K562 (cell line): ENCODE measurements at regions not wholly inside any gene's neighbourhood (a gene's known extent, or its start where the extent isn't known, plus 50 kb on each side); places are given as distances from the start of the nearest gene placed in this dataset.

ENCODE experiments used
- ATAC-seq: fragments of 200-7000 bp; cut with Tn5 transposase; 3 replicates; pipeline ENCODE4 v1.9.1; 2020; ENCODE audit warnings: moderate library complexity
- BruUV-seq: library from RNA; stranded (reverse); fragments of 400-500 nt; replicated peaks from 2 replicates; lab custom pipeline; 2021; lab: Mats Ljungman, UMichigan
- CTCF ChIA-PET: fragments of 300-600 bp; formaldehyde crosslinking; extraction: SDS; loops from one replicate; lab custom pipeline; 2021; ENCODE audit warnings: low intra/inter-chr PET ratio; lab: Yijun Ruan, JAX
- POLR2A ChIA-PET: fragments of 300-600, 350-650 bp; sonication (Branson Sonifier 250); formaldehyde crosslinking; extraction: SDS; loops from one replicate; lab custom pipeline; 2021; ENCODE audit warnings: antibody characterized with exemption, inconsistent platforms; lab: Yijun Ruan, JAX
- DNase-seq, 4 experiments: peaks; one replicate each; pipeline versions ENCODE4 v3.0.0 to v3.0.0-alpha.2; 2011 to 2018; ENCODE audit warnings: low spot score in 3 of 4, mixed read lengths in 3 of 4; ENCODE audit errors: extremely low read depth in 1 of 4
- FAIRE-seq: peaks from 2 replicates; lab custom pipeline; 2011; peaks lifted over from hg19 to GRCh38; lab: Jason Lieb, UNC
- H2AFZ ChIP-seq: 2 replicates; pipeline ENCODE4 v1.6.0; 2011; ENCODE audit warnings: low read depth, low read length, control low read depth, inconsistent platforms
- H3K27ac ChIP-seq: fragments of 200-600 bp; 3 replicates; pipeline ENCODE4 v1.8.0; 2011; ENCODE audit warnings: low read depth, mild to moderate bottlenecking, control low read depth, inconsistent platforms, low read length, moderate library complexity, mixed read lengths; ENCODE audit errors: extremely low read depth
- H3K27me3 ChIP-seq, 2 experiments: fragments of 300-600 bp in 1 of 2; 2 replicates in 1 of 2; 3 replicates in 1 of 2; pipeline versions ENCODE4 v1.6.0 to v1.8.0; 2011; ENCODE audit warnings: inconsistent platforms in 2 of 2, low read length in 2 of 2, mild to moderate bottlenecking in 1 of 2, mixed read lengths in 1 of 2, moderate library complexity in 1 of 2; ENCODE audit not compliant: control insufficient read depth in 2 of 2, insufficient read depth in 2 of 2
- H3K36me3 ChIP-seq: fragments of 300-600 bp; 3 replicates; pipeline ENCODE4 v1.8.0; 2011; ENCODE audit warnings: mild to moderate bottlenecking, low read length, inconsistent platforms; ENCODE audit not compliant: control insufficient read depth, insufficient read depth
- H3K4me1 ChIP-seq, 2 experiments: fragments of 200-600 bp in 1 of 2; replicated peaks in 1 of 2; 2 replicates in 1 of 2; 3 replicates in 1 of 2; pipeline versions ENCODE4 v1.5.1 to v1.8.0; 2011; ENCODE audit warnings: inconsistent platforms in 2 of 2, low read length in 2 of 2, mild to moderate bottlenecking in 1 of 2, mixed read lengths in 1 of 2, moderate library complexity in 1 of 2; ENCODE audit not compliant: control insufficient read depth in 2 of 2, insufficient read depth in 2 of 2
- H3K4me2 ChIP-seq: 2 replicates; pipeline ENCODE4 v1.6.1; 2011; ENCODE audit warnings: low read length, control low read depth, inconsistent platforms, mixed read lengths; ENCODE audit not compliant: insufficient read depth
- H3K4me3 ChIP-seq: fragments of 200-600 bp; sonication (generic), shearing (Covaris generic); 2 replicates; pipeline ENCODE4 v1.5.1; 2016; ENCODE audit warnings: control low read depth, inconsistent platforms
- H3K79me2 ChIP-seq: fragments of 200-600 bp; 3 replicates; pipeline ENCODE4 v1.8.0; 2011; ENCODE audit warnings: low read length, inconsistent platforms; ENCODE audit not compliant: control insufficient read depth, insufficient read depth
- H3K9ac ChIP-seq, 2 experiments: 2 replicates each; pipeline versions ENCODE4 v1.6.0 to v1.6.1; 2011; ENCODE audit warnings: low read depth in 2 of 2, low read length in 2 of 2, control low read depth in 1 of 2, inconsistent platforms in 1 of 2, mild to moderate bottlenecking in 1 of 2, mixed read lengths in 1 of 2; ENCODE audit not compliant: insufficient read depth in 1 of 2
- H3K9me1 ChIP-seq: one replicate; pipeline ENCODE4 v1.6.0; 2011; ENCODE audit warnings: inconsistent platforms, mild to moderate bottlenecking, low read length, moderate library complexity; ENCODE audit not compliant: control insufficient read depth, insufficient read depth
- H3K9me3 ChIP-seq: replicated peaks from 2 replicates; pipeline ENCODE4 v1.5.1; 2011; ENCODE audit warnings: low read depth, low read length, inconsistent platforms; ENCODE audit not compliant: control insufficient read depth, insufficient read depth
- H4K20me1 ChIP-seq: replicated peaks from 2 replicates; pipeline ENCODE4 v1.6.1; 2011; ENCODE audit warnings: low read length, inconsistent platforms, mixed read lengths; ENCODE audit not compliant: control insufficient read depth, insufficient read depth
- BCL6 ChIP-seq: fragments of 250-450 bp; sonication (Bioruptor Pico); IDR thresholded peaks from 2 replicates; pipeline ENCODE4 v1.4.0; 2020
- CEBPG ChIP-seq, 3 experiments: fragments of 200-800 bp in 1 of 3; sonication (Bioruptor generic) in 1 of 3; sonication (generic) in 1 of 3; formaldehyde crosslinking in 1 of 3; IDR thresholded peaks in 2 of 3; conservative IDR thresholded peaks in 1 of 3; 2 replicates each; pipeline versions ENCODE4 v1.6.1 to v1.8.0; 2016 to 2022; ENCODE audit warnings: missing compliant biosample characterization in 2 of 3, missing genetic modification characterization in 2 of 3, mild to moderate bottlenecking in 1 of 3, missing genetic modification reagents in 1 of 3
- ETV1 ChIP-seq: fragments of 450-650 bp; conservative IDR thresholded peaks from 2 replicates; pipeline ENCODE4 v1.6.1; 2016; ENCODE audit warnings: missing genetic modification characterization, control low read depth, low read depth, missing compliant biosample characterization
- HNRNPL ChIP-seq: fragments of 200-400 bp; formaldehyde crosslinking; IDR thresholded peaks from 2 replicates; pipeline ENCODE4 v1.6.1; 2017; ENCODE audit warnings: low read depth, mild to moderate bottlenecking, low read length
- KLF16 ChIP-seq: IDR thresholded peaks from 2 replicates; pipeline ENCODE4 v1.6.1; 2016; ENCODE audit warnings: antibody characterized with exemption
- SP1 ChIP-seq: sonication (generic); formaldehyde crosslinking; IDR thresholded peaks from 2 replicates; pipeline ENCODE4 v1.8.1; 2022; ENCODE audit warnings: mild to moderate bottlenecking, missing genetic modification reagents
- SREBF1 ChIP-seq: fragments of 150-350 bp; IDR thresholded peaks from 2 replicates; pipeline ENCODE4 v1.6.1; 2014; ENCODE audit warnings: antibody characterized with exemption, low read depth, low read length, borderline replicate concordance
- STAG1 ChIP-seq: sonication (generic); formaldehyde crosslinking; IDR thresholded peaks from 2 replicates; pipeline ENCODE4 v1.5.0; 2020; ENCODE audit warnings: missing genetic modification reagents, borderline replicate concordance
- STAT5A ChIP-seq: IDR thresholded peaks from 2 replicates; pipeline ENCODE4 v1.6.1; 2012; ENCODE audit warnings: low read length, inconsistent platforms, borderline replicate concordance
- ZNF280B ChIP-seq: fragments of 250-450 bp; sonication (Bioruptor Pico); IDR thresholded peaks from 2 replicates; pipeline ENCODE4 v1.5.1; 2021; ENCODE audit warnings: mild to moderate bottlenecking
- ZNF583 ChIP-seq: fragments of 250-450 bp; sonication (Bioruptor Pico); IDR thresholded peaks from 2 replicates; pipeline ENCODE4 v1.4.0; 2020
- WGBS: fragments of 100-300 bp; shearing (Covaris generic); methylation state at CpG from one replicate; pipeline ENCODE4 v1.1.6; 2016; ENCODE audit warnings: low coverage, mixed read lengths; ENCODE audit not compliant: insufficient coverage; ENCODE audit errors: missing lambda C conversion rate; 5-methylcytosine and 5-hydroxymethylcytosine counted together
- in situ Hi-C: fragments of 300-500 bp; cut with MboI; formaldehyde crosslinking; loops from 4 replicates; pipeline ENCODE4 v1.15.0; 2018; ENCODE audit warnings: inconsistent platforms, mixed read lengths
- intact Hi-C: fragments of 100-400 bp; cut with micrococcal nuclease; formaldehyde crosslinking; loops from 2 replicates; pipeline ENCODE4 v1.14.2; 2022

DNA sequence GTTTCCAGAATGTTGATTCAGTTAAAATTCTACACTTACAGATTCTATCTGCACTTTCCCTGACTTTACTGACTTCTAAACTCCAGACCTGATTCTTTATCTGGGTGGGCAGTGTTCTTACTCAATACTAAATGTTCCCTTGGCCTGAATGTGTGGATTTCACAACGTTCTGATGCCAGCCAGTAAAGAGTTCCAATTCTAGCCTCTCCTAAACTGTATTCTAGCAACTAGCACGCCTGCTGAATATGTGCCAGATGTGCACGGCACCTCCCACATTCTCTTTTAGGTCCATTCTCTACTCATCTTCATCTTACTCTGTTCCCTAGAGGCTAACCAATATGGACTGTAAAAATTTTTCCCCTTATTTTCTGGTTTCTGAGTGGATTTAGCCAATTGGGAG lies 479.5 kb upstream of the AGTR1 start:
- ChIA-PET POLR2A (no interaction called here), CTCF (no interaction called here)
- no peak overlapping the region for H3K4me2 ChIP-seq
- no peaks in the 10 kb centered on the region for H3K79me2 ChIP-seq
- no peaks in the 10 kb centered on the region for H4K20me1 ChIP-seq
- no peak overlapping the region for H3K27ac ChIP-seq
- DNase-seq (no peak), ATAC-seq (no peak), FAIRE-seq (no peak)
- no peaks in the 10 kb centered on the region for H3K9me1 ChIP-seq
- BruUV-seq = no TSS peak
- 5% methylated on average over 3 of the region's 3 CpGs for WGBS
- in situ Hi-C loops = no loop called here
- no peaks in the 10 kb centered on the region for H3K36me3 ChIP-seq
- no peak overlapping the region for H2AFZ ChIP-seq
- H3K4me1 ChIP-seq = no peaks in the 10 kb centered on the region
- intact Hi-C loops = no loop called here
- TF ChIP-seq ETV1 (tag) (no peak), SREBF1 (no peak), SP1 (CRISPR knock-in tag) (no peak), HNRNPL (no peak), STAT5A (no peak), CEBPG (CRISPR knock-in tag; IDR thresholded peaks at IDR 0.05) (no peak), CEBPG (tag; conservative IDR thresholded peaks at IDR 0.05 in 1 of 2, IDR thresholded peaks at IDR 0.05 in 1 of 2) (no peak), ZNF583 (CRISPR knock-in tag) (no peak), STAG1 (CRISPR knock-in tag) (no peak), KLF16 (no peak), ZNF280B (CRISPR knock-in tag) (no peak), BCL6 (CRISPR knock-in tag) (no peak)
- H3K9me3 ChIP-seq = no peaks in the 10 kb centered on the region
- no peaks in the 10 kb centered on the region for H3K27me3 ChIP-seq
- no peak overlapping the region for H3K9ac ChIP-seq
- no peak overlapping the region for H3K4me3 ChIP-seq
